ENCODE measurements at regions not wholly inside any gene's neighbourhood (a gene's known extent, or its start where the extent isn't known, plus 50 kb on each side); places are given as distances from the start of the nearest gene placed in this dataset.
"Not testable (repeated sequence)": the region's sequence is repeated elsewhere in the genome, so short reads cannot be mapped to it uniquely, and the experiment has no call there.

- no peak for DNase-seq
Observed at GRCh38 chr12:59131462-59131861, 211.2 kb upstream of the LRIG3 start.

GRCh38 chr12:59122784-59123183 lies 202.5 kb upstream of the LRIG3 start:
- DNase-seq = no peak

- no peak for DNase-seq
Observed at GRCh38 chr12:59121451-59121850, 201.1 kb upstream of the LRIG3 start.

- peak; percentile 62 for DNase-seq
Observed at GRCh38 chr12:59119676-59120075, 199.4 kb upstream of the LRIG3 start.

- no peak for DNase-seq
Observed at GRCh38 chr12:59118356-59118755, 198.1 kb upstream of the LRIG3 start.

GRCh38 chr12:59115995-59116394 lies 195.7 kb upstream of the LRIG3 start:
- no peak for DNase-seq

GRCh38 chr12:59115526-59115925 lies 195.2 kb upstream of the LRIG3 start:
- no peak for DNase-seq

GRCh38 chr12:59113831-59114615 lies 193.7 kb upstream of the LRIG3 start:
- peak; percentile 57 for DNase-seq

GRCh38 chr12:59111851-59112250 lies 191.5 kb upstream of the LRIG3 start:
- DNase-seq = no peak

- DNase-seq = not testable (repeated sequence)
Observed at GRCh38 chr12:59108516-59108915, 188.2 kb upstream of the LRIG3 start.

- DNase-seq = no peak
Observed at GRCh38 chr12:59100585-59100984, 180.3 kb upstream of the LRIG3 start.

- no peak for DNase-seq
Observed at GRCh38 chr12:59097876-59098275, 177.6 kb upstream of the LRIG3 start.

GRCh38 chr12:59096246-59096645 lies 175.9 kb upstream of the LRIG3 start:
- DNase-seq = no peak

GRCh38 chr12:59093073-59093772 lies 172.9 kb upstream of the LRIG3 start:
- DNase-seq = no peak

GRCh38 chr12:59088673-59089072 lies 168.4 kb upstream of the LRIG3 start:
- DNase-seq = no peak

GRCh38 chr12:59087691-59088090 lies 167.4 kb upstream of the LRIG3 start:
- no peak for DNase-seq

GRCh38 chr12:59087077-59087673 lies 166.9 kb upstream of the LRIG3 start:
- no peak for DNase-seq

GRCh38 chr12:59086126-59086525 lies 165.8 kb upstream of the LRIG3 start:
- no peak for DNase-seq

GRCh38 chr12:59085690-59086089 lies 165.4 kb upstream of the LRIG3 start:
- no peak for DNase-seq

GRCh38 chr12:59084511-59085375 lies 164.4 kb upstream of the LRIG3 start:
- DNase-seq = no peak

- no peak for DNase-seq
Observed at GRCh38 chr12:59082952-59083351, 162.6 kb upstream of the LRIG3 start.

GRCh38 chr12:59080101-59080500 lies 159.8 kb upstream of the LRIG3 start:
- no peak for DNase-seq

- no peak for DNase-seq
Observed at GRCh38 chr12:59079472-59079871, 159.2 kb upstream of the LRIG3 start.
